Tibial nerve (tissue), 4 donors: ENCODE measurements at regions not wholly inside any gene's neighbourhood (a gene's known extent, or its start where the extent isn't known, plus 50 kb on each side); places are given as distances from the start of the nearest gene placed in this dataset.

ENCODE experiments used
- EP300 ChIP-seq, 2 donors: sonication (generic); formaldehyde crosslinking; IDR thresholded peaks; one replicate each; pipeline ENCODE4 v1.6.1; 2017; ENCODE audit warnings: antibody characterized with exemption in 2 of 2, mild to moderate bottlenecking in 1 of 2
- POLR2A ChIP-seq, 2 donors: fragments of 450-650 bp; IDR thresholded peaks; one replicate each; pipeline ENCODE4 v1.6.1; 2017; ENCODE audit warnings: antibody characterized with exemption in 2 of 2, mild to moderate bottlenecking in 2 of 2, moderate library complexity in 2 of 2
- TF ChIP-seq, protein P1 (sequence below), 5 experiments: fragments of 200-600 bp in 3 of 5; fragments of 450-650 bp in 2 of 5; sonication (generic) in 3 of 5; IDR thresholded peaks; one replicate each; pipeline ENCODE4 v1.5.1; 2016 to 2019; ENCODE audit warnings: antibody characterized with exemption in 5 of 5, mild to moderate bottlenecking in 3 of 5, moderate library complexity in 2 of 5

DNA sequence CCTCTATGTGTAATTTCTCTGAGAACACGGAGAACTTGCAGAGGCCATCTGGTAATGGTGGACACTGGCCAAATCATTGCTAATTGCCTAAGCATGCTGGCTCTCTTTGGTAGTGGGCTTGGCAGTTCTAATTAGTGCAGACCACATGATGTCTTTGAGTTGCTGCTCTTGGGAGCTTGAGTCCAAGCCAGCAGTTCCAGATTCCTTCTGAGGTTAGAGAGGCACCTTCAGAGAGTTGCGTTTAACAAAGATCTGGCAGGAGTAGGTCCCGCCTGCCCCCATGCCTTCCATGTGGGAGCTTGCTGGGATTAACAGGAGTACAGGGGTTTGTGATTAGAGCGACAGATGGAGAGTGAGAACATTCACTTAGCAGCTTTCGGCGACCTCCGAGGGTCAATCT, 449.0 kb upstream of the LMCD1 start:
- TF ChIP-seq POLR2A (IDR thresholded peaks at IDR 0.05), result no peak
- TF ChIP-seq, protein P1, sequence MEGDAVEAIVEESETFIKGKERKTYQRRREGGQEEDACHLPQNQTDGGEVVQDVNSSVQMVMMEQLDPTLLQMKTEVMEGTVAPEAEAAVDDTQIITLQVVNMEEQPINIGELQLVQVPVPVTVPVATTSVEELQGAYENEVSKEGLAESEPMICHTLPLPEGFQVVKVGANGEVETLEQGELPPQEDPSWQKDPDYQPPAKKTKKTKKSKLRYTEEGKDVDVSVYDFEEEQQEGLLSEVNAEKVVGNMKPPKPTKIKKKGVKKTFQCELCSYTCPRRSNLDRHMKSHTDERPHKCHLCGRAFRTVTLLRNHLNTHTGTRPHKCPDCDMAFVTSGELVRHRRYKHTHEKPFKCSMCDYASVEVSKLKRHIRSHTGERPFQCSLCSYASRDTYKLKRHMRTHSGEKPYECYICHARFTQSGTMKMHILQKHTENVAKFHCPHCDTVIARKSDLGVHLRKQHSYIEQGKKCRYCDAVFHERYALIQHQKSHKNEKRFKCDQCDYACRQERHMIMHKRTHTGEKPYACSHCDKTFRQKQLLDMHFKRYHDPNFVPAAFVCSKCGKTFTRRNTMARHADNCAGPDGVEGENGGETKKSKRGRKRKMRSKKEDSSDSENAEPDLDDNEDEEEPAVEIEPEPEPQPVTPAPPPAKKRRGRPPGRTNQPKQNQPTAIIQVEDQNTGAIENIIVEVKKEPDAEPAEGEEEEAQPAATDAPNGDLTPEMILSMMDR (IDR thresholded peaks at IDR 0.05), result no peak
- TF ChIP-seq EP300 (IDR thresholded peaks at IDR 0.05), result no peak
